Right lobe of liver (tissue), 6 donors: ENCODE measurements at regions not wholly inside any gene's neighbourhood (a gene's known extent, or its start where the extent isn't known, plus 50 kb on each side); places are given as distances from the start of the nearest gene placed in this dataset.

Experiments used
- ATAC-seq, 4 donors: fragments of 200-7000 bp; cut with Tn5 transposase; one replicate each; pipeline ENCODE4 v1.9.1; 2020; ENCODE audit warnings: mild to moderate bottlenecking in 4 of 4, moderate library complexity in 4 of 4
- DNase-seq, 3 donors: peaks; one replicate each; pipeline ENCODE4 v3.0.0-alpha.2; 2020
- H3K27ac ChIP-seq, 3 donors: fragments of 200-600 bp; one replicate each; pipeline ENCODE4 v1.8.0; 2022
- H3K27me3 ChIP-seq, 2 donors: fragments of 200-600 bp; one replicate each; pipeline ENCODE4 v1.8.0; 2022
- H3K36me3 ChIP-seq, 4 donors: fragments of 200-600 bp; sonication (generic) in 1 of 4; one replicate each; pipeline versions ENCODE4 v1.5.1 to v1.8.0; 2017 to 2022; ENCODE audit warnings: control low read depth in 1 of 4
- H3K4me1 ChIP-seq, 4 donors: fragments of 200-600 bp; sonication (generic) in 1 of 4; one replicate each; pipeline versions ENCODE4 v1.5.1 to v1.8.0; 2017 to 2022; ENCODE audit warnings: control low read depth in 1 of 4
- H3K4me3 ChIP-seq, 3 donors: fragments of 200-600 bp; one replicate each; pipeline ENCODE4 v1.8.0; 2022
- H3K9me3 ChIP-seq, 4 donors: fragments of 200-600 bp; sonication (generic) in 1 of 4; one replicate each; pipeline versions ENCODE4 v1.5.1 to v1.8.0; 2017 to 2022; ENCODE audit warnings: control low read depth in 1 of 4
- CTCF ChIP-seq, 4 donors: fragments of 200-600 bp in 3 of 4; fragments of 450-650 bp in 1 of 4; IDR thresholded peaks; one replicate each; pipeline versions ENCODE4 v1.5.1 to v1.8.0; 2016 to 2022; ENCODE audit warnings: antibody characterized with exemption in 4 of 4, mild to moderate bottlenecking in 2 of 4
- POLR2A ChIP-seq: fragments of 450-650 bp; IDR thresholded peaks from one replicate; pipeline ENCODE4 v1.6.1; 2017; ENCODE audit warnings: antibody characterized with exemption, mild to moderate bottlenecking
- WGBS: methylation state at CpG from one replicate; pipeline ENCODE4 v1.1.6; 2018; ENCODE audit warnings: low coverage, low lambda C conversion rate; ENCODE audit not compliant: insufficient coverage; ENCODE audit errors: missing lambda C conversion rate; 5-methylcytosine and 5-hydroxymethylcytosine counted together
- intact Hi-C, 2 donors: fragments of 100-400 bp; cut with DNase I; formaldehyde crosslinking; loops; one replicate each; pipeline versions ENCODE4 v1.11.2 to v1.14.1; 2022
- donor health status: DM: no; HTN: yes; CAD: no.
- donor health status: DM: no; HTN: no; CAD: no.
- donor health status: DM: no; HTN: no; CAD: no.
- donor health status: DM: no; HTN: yes; CAD: no.
- donor health status: DM: no; HTN: yes; CAD: no.

GRCh38 chr12:98048326-98048725 is 467.1 kb upstream of the TMPO start:
- TF ChIP-seq CTCF (IDR thresholded peaks at IDR 0.05) (no peak), POLR2A (no peak)
- Histone ChIP-seq H3K4me1 (no peaks in the 10 kb centered on the region), H3K9me3 (no peaks in the 10 kb centered on the region), H3K27me3 (no peaks in the 10 kb centered on the region), H3K27ac (no peak overlapping the region), H3K4me3 (no peak overlapping the region), H3K36me3 (no peaks in the 10 kb centered on the region)
- intact Hi-C loops: no loop called here
- no peak for DNase-seq
- no peak for ATAC-seq

- intact Hi-C loops: no loop called here
- DNase-seq: no peak
- no peaks in the 10 kb centered on the region for H3K36me3 ChIP-seq
- H3K4me3 ChIP-seq: no peak overlapping the region
- H3K27ac ChIP-seq: no peak overlapping the region
- H3K4me1 ChIP-seq: no peaks in the 10 kb centered on the region
- no peaks in the 10 kb centered on the region for H3K27me3 ChIP-seq
- WGBS: 74% methylated on average over 2 of the region's 2 CpGs
- H3K9me3 ChIP-seq: no peaks in the 10 kb centered on the region
- TF ChIP-seq CTCF (IDR thresholded peaks at IDR 0.05) (no peak), POLR2A (no peak)
- ATAC-seq: no peak
Observed at GRCh38 chr12:98053202-98053601, 462.2 kb upstream of the TMPO start.

GRCh38 chr12:98057701-98058100 is 457.7 kb upstream of the TMPO start:
- H3K4me1 ChIP-seq: no peaks in the 10 kb centered on the region
- H3K4me3 ChIP-seq: no peak overlapping the region
- DNase-seq (no peak), ATAC-seq (no peak)
- H3K9me3 ChIP-seq: no peaks in the 10 kb centered on the region
- H3K27me3 ChIP-seq: no peaks in the 10 kb centered on the region
- no CpG with 5 or more reads among the region's 1 CpG for WGBS
- H3K36me3 ChIP-seq: no peaks in the 10 kb centered on the region
- no peak overlapping the region for H3K27ac ChIP-seq
- intact Hi-C loops: no loop called here
- TF ChIP-seq CTCF (IDR thresholded peaks at IDR 0.05): no peak
- no peak for TF ChIP-seq POLR2A

GRCh38 chr12:98058213-98058612 is 457.2 kb upstream of the TMPO start:
- intact Hi-C loops: no loop called here
- Histone ChIP-seq H3K36me3 (no peaks in the 10 kb centered on the region), H3K4me3 (no peak overlapping the region), H3K27ac (no peak overlapping the region), H3K27me3 (no peaks in the 10 kb centered on the region), H3K9me3 (no peaks in the 10 kb centered on the region), H3K4me1 (no peaks in the 10 kb centered on the region)
- WGBS: 66% methylated on average over 3 of the region's 4 CpGs
- TF ChIP-seq CTCF (IDR thresholded peaks at IDR 0.05) (no peak), POLR2A (no peak)
- ATAC-seq: no peak
- DNase-seq: no peak

- Histone ChIP-seq H3K27me3 (no peaks in the 10 kb centered on the region), H3K36me3 (no peaks in the 10 kb centered on the region), H3K9me3 (no peaks in the 10 kb centered on the region), H3K27ac (no peak overlapping the region), H3K4me3 (no peak overlapping the region), H3K4me1 (no peaks in the 10 kb centered on the region)
- intact Hi-C loops: no loop called here
- ATAC-seq (no peak), DNase-seq (no peak)
- whole genome bisulfite sequencing: 62% methylated on average over 3 of the region's 3 CpGs
- TF ChIP-seq POLR2A: no peak
- no peak for TF ChIP-seq CTCF (IDR thresholded peaks at IDR 0.05)
Observed at GRCh38 chr12:98058838-98059237, 456.6 kb upstream of the TMPO start.
